GM23248 (cell line): ENCODE measurements at regions not wholly inside any gene's neighbourhood (a gene's known extent, or its start where the extent isn't known, plus 50 kb on each side); places are given as distances from the start of the nearest gene placed in this dataset.

Experiments
- EZH2 ChIP-seq: fragments of 200-600 bp; sonication (generic); IDR thresholded peaks from 2 replicates; pipeline ENCODE4 v1.6.1; 2018; ENCODE audit warnings: antibody characterized with exemption, mild to moderate bottlenecking; ENCODE audit not compliant: insufficient read depth, poor library complexity, severe bottlenecking
- EZH2phosphoT487 ChIP-seq: fragments of 200-600 bp; sonication (generic); IDR thresholded peaks from 2 replicates; pipeline ENCODE4 v1.6.1; 2018; ENCODE audit warnings: antibody characterized with exemption, moderate library complexity, mild to moderate bottlenecking, low read depth; ENCODE audit not compliant: insufficient read depth

DNA sequence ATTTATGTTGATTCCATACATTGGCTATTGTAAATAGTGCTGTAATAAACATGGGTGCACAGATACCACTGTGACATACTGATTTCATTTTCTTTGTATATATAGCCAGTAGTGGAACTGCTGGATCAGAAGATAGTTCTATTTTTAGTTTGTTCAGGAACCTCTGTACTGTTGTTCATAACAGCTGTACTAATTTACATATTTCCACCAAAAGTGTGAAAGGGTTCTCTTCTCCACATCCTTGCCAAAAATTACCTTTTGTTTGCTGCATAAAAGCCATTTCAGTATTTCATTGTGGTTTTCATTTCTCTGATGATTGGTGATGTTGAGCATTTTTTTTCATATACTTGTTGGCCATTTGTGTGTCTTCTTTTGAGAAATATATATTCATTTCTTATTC, 1962.1 kb downstream of the PCDH9 start:
- TF ChIP-seq EZH2phosphoT487 (no peak), EZH2 (no peak)
